Chondrocyte (in vitro differentiated cells): ENCODE measurements at regions not wholly inside any gene's neighbourhood (a gene's known extent, or its start where the extent isn't known, plus 50 kb on each side); places are given as distances from the start of the nearest gene placed in this dataset.

Experiments used
- DNase-seq: peaks from one replicate; pipeline ENCODE4 v3.0.0; 2021; ENCODE audit warnings: mixed read lengths, low spot score
- H3K27ac Mint-ChIP-seq: one replicate; pipeline ENCODE4 v1.8.0; 2021; ENCODE audit warnings: mild to moderate bottlenecking, moderate library complexity, mixed read lengths; ENCODE audit not compliant: unreplicated experiment
- H3K27me3 Mint-ChIP-seq: 2 replicates; pipeline ENCODE4 v1.8.0; 2021; ENCODE audit warnings: low read depth, mixed read lengths
- H3K36me3 Mint-ChIP-seq: 2 replicates; pipeline ENCODE4 v1.8.0; 2021; ENCODE audit warnings: low read depth, mixed read lengths
- H3K4me1 Mint-ChIP-seq: 2 replicates; pipeline ENCODE4 v1.8.0; 2021; ENCODE audit warnings: low read depth, mild to moderate bottlenecking, mixed read lengths
- H3K4me3 Mint-ChIP-seq: one replicate; pipeline ENCODE4 v1.8.0; 2021; ENCODE audit warnings: mild to moderate bottlenecking, moderate library complexity, mixed read lengths; ENCODE audit not compliant: unreplicated experiment
- H3K9me3 Mint-ChIP-seq: 2 replicates; pipeline ENCODE4 v1.8.0; 2021; ENCODE audit warnings: low read depth, mixed read lengths
- CTCF ChIP-seq: fragments of 200-600 bp; sonication (generic); IDR thresholded peaks from 2 replicates; pipeline ENCODE4 v1.5.0; 2021; ENCODE audit warnings: antibody characterized with exemption, mild to moderate bottlenecking, moderate library complexity

- Mint-ChIP-seq H3K27me3 (no peaks in the 10 kb centered on the region), H3K36me3 (no peaks in the 10 kb centered on the region), H3K4me1 (no peaks in the 10 kb centered on the region), H3K4me3 (no peak overlapping the region), H3K27ac (no peak overlapping the region), H3K9me3 (no peaks in the 10 kb centered on the region)
- no peak for DNase-seq
- TF ChIP-seq CTCF, result no peak
Measured at GRCh38 chr18:42287047-42287446, 332.0 kb downstream of the PIK3C3 start.

DNA sequence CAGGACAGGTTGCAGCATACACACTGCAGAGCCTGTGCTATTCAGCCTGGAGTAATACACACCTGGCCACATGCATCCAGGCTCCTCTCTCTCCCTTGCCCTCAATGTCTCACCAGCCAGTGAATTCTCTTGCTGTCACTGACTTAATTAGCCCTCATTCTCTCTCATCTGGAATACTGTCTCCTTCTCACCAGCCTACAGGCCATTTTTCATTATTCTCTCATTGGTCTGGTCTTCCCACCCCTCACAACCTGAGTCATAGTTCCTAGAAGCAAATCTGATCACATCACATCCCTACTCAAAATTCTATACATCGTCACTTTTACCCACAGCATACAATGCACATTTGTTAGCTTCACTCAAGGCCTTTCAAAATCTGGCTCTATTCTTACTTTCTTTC is 333.1 kb downstream of the PIK3C3 start:
- H3K27ac Mint-ChIP-seq, result no peak overlapping the region
- H3K36me3 Mint-ChIP-seq, result no peaks in the 10 kb centered on the region
- no peak overlapping the region for H3K4me3 Mint-ChIP-seq
- TF ChIP-seq CTCF, result no peak
- DNase-seq, result no peak
- no peaks in the 10 kb centered on the region for H3K27me3 Mint-ChIP-seq
- no peaks in the 10 kb centered on the region for H3K4me1 Mint-ChIP-seq
- peaks cover 4% of the 10 kb centered on the region for H3K9me3 Mint-ChIP-seq

DNA sequence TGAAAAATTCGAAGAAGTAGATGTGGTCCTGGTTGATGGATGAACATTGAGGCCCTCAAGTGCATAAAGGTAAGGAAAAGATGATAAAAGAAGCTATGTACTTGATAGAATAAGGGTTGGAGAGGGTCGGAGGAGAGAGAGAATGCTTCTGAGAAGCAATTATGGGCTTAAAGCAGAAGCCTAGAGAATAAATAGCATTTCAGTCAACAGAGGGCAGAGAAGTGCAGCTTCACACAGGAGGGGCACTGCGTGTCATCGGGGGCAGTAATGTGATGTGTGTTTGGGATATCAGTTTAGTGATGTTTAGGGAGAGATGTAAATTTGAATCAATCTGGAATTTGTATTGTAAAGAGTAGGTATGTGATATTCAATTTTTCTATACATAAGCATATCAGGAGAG is 334.5 kb downstream of the PIK3C3 start:
- DNase-seq, result no peak
- TF ChIP-seq CTCF, result no peak
- Mint-ChIP-seq H3K4me1 (no peaks in the 10 kb centered on the region), H3K27ac (no peak overlapping the region), H3K9me3 (peaks cover 4% of the 10 kb centered on the region), H3K36me3 (no peaks in the 10 kb centered on the region), H3K27me3 (peaks cover 4% of the 10 kb centered on the region), H3K4me3 (no peak overlapping the region)

DNA sequence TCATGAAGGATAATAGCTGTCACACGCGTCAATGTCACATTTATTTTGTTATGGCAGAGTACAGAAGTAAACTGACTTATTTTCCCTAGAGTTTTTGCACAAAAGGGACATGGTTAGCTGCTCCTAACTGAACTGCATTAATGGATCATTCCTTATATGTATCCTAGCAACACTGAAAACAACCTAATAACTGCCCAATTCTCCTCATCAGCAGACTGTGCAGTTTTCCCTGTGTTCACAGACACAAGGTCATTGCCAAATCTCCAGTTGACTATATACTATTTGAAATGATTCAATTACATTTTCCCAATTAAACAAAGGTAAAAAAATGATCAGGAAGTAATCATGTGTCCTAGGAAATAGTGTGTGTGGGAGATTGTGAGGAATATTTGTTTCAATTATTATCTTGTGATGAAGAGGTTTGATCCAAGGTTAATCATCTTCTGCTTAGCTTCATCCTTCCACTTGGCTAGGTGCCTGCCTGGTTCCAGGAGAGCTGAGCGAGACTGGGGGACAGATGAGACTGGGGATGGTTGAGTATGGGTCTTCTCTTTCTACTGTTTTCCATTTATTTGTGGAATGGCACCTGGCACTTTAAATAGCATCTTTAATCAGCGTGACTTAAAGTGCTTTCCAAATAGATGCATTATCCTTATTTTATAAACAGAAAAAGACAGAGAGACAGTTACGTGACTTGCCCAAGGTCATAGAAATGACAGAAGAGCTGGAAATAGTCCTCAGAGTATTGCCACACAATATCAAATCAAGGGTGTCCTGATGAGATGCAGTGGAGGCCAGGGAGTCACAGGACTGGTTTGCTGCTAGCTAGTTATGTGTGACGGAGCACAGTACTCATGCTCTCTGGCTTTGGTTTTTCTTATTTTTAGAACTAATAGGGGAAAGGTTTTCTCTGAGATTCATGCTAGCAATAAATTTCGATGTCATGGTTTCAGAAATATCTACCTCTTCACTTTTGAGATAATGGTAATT is 335.6 kb downstream of the PIK3C3 start:
- no peaks in the 10 kb centered on the region for H3K4me1 Mint-ChIP-seq
- peaks cover 4% of the 10 kb centered on the region for H3K9me3 Mint-ChIP-seq
- H3K36me3 Mint-ChIP-seq, result no peaks in the 10 kb centered on the region
- H3K27me3 Mint-ChIP-seq, result peaks cover 7% of the 10 kb centered on the region
- TF ChIP-seq CTCF, result no peak
- no peak overlapping the region for H3K27ac Mint-ChIP-seq
- H3K4me3 Mint-ChIP-seq, result no peak overlapping the region
- DNase-seq, result no peak

DNA sequence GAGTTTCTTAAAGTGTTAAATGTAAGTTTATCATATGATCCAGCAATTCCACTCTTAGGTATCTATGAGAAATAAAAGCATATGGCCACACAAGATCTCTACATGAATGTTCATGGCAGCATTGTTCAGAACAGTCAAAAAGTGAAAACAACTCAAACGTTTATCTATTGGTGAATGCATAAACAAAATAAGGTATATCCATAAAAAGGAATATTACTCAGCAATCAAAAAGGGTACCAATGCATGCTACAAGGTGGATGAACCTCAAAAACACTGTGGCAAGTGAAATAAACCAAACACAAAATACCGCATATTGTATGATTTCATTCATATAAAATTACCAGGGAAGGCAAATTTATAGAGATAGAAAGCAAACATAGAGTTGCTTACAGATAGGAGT is 337.6 kb downstream of the PIK3C3 start:
- H3K27me3 Mint-ChIP-seq, result peaks cover 7% of the 10 kb centered on the region
- no peaks in the 10 kb centered on the region for H3K36me3 Mint-ChIP-seq
- no peak for TF ChIP-seq CTCF
- no peaks in the 10 kb centered on the region for H3K4me1 Mint-ChIP-seq
- no peak for DNase-seq
- H3K9me3 Mint-ChIP-seq, result peaks cover 4% of the 10 kb centered on the region
- H3K27ac Mint-ChIP-seq, result no peak overlapping the region
- H3K4me3 Mint-ChIP-seq, result no peak overlapping the region
